GM23338 (cell line): ENCODE measurements at regions not wholly inside any gene's neighbourhood (a gene's known extent, or its start where the extent isn't known, plus 50 kb on each side); places are given as distances from the start of the nearest gene placed in this dataset.

Experiments used
- ATAC-seq: fragments of 200-7000 bp; cut with Tn5 transposase; 3 replicates; pipeline ENCODE4 v1.9.1; 2020
- DNase-seq: peaks from one replicate; pipeline ENCODE4 v3.0.0-alpha.2; 2015; ENCODE audit warnings: low spot score
- H2AFZ ChIP-seq: fragments of 200-600 bp; sonication (generic); 2 replicates; pipeline ENCODE4 v1.8.0; 2016; ENCODE audit warnings: antibody characterized with exemption, mild to moderate bottlenecking, moderate library complexity
- H3F3A ChIP-seq: fragments of 200-600 bp; sonication (generic); replicated peaks from 2 replicates; pipeline ENCODE4 v1.8.0; 2017; ENCODE audit warnings: antibody characterized with exemption, mixed run types, low read depth
- H3K27ac ChIP-seq: fragments of 200-600 bp; sonication (generic); 2 replicates; pipeline ENCODE4 v1.6.1; 2016; ENCODE audit warnings: low read depth
- H3K27me3 ChIP-seq: fragments of 200-600 bp; sonication (generic); 2 replicates; pipeline ENCODE4 v1.8.0; 2016; ENCODE audit warnings: mild to moderate bottlenecking, mixed run types, moderate library complexity; ENCODE audit not compliant: insufficient read depth
- H3K36me3 ChIP-seq: fragments of 200-600 bp; sonication (generic); 2 replicates; pipeline ENCODE4 v1.8.0; 2016; ENCODE audit warnings: mild to moderate bottlenecking; ENCODE audit not compliant: insufficient read depth
- H3K4me1 ChIP-seq: fragments of 200-600 bp; sonication (generic); 2 replicates; pipeline ENCODE4 v1.8.0; 2016; ENCODE audit warnings: mild to moderate bottlenecking, moderate library complexity; ENCODE audit not compliant: insufficient read depth
- H3K4me2 ChIP-seq: fragments of 200-600 bp; sonication (generic); 2 replicates; pipeline ENCODE4 v1.7.1; 2017; ENCODE audit warnings: mixed run types
- H3K4me3 ChIP-seq: fragments of 200-600 bp; sonication (generic); 2 replicates; pipeline ENCODE4 v1.6.1; 2016; ENCODE audit warnings: mixed run types
- H3K79me2 ChIP-seq: fragments of 200-600 bp; sonication (generic); replicated peaks from 2 replicates; pipeline ENCODE4 v1.8.0; 2017; ENCODE audit warnings: mild to moderate bottlenecking; ENCODE audit not compliant: insufficient read depth
- H3K9me2 ChIP-seq: fragments of 200-600 bp; sonication (generic); 2 replicates; pipeline ENCODE4 v1.8.0; 2017; ENCODE audit not compliant: insufficient read depth
- H4K20me1 ChIP-seq: fragments of 200-600 bp; sonication (generic); replicated peaks from 2 replicates; pipeline ENCODE4 v1.8.0; 2017; ENCODE audit warnings: mild to moderate bottlenecking; ENCODE audit not compliant: insufficient read depth
- H3K27ac Mint-ChIP-seq: 2 replicates; pipeline ENCODE4 v1.8.0; 2020; ENCODE audit warnings: inconsistent platforms, mild to moderate bottlenecking, moderate library complexity, mixed read lengths
- H3K27me3 Mint-ChIP-seq: 3 replicates; pipeline ENCODE4 v1.8.0; 2022; ENCODE audit warnings: low read depth, mild to moderate bottlenecking, moderate library complexity, mixed read lengths, inconsistent platforms; ENCODE audit not compliant: insufficient read depth, poor library complexity
- H3K36me3 Mint-ChIP-seq: 3 replicates; pipeline ENCODE4 v1.8.0; 2021; ENCODE audit warnings: low read depth, mild to moderate bottlenecking, inconsistent platforms, moderate library complexity, mixed read lengths
- H3K4me1 Mint-ChIP-seq: 3 replicates; pipeline ENCODE4 v1.8.0; 2020; ENCODE audit warnings: mild to moderate bottlenecking, inconsistent platforms, mixed read lengths
- H3K4me3 Mint-ChIP-seq: 3 replicates; pipeline ENCODE4 v1.8.0; 2021; ENCODE audit warnings: moderate library complexity, mild to moderate bottlenecking, inconsistent platforms, mixed read lengths
- H3K9me3 Mint-ChIP-seq: 3 replicates; pipeline ENCODE4 v1.8.0; 2020; ENCODE audit warnings: moderate library complexity, mild to moderate bottlenecking, inconsistent platforms, mixed read lengths
- CREB1 ChIP-seq: fragments of 250-450 bp; sonication (Bioruptor Pico); IDR thresholded peaks from 2 replicates; pipeline ENCODE4 v1.5.0; 2020; ENCODE audit warnings: low read depth, mild to moderate bottlenecking, moderate library complexity
- EZH2 ChIP-seq: fragments of 200-600 bp; sonication (generic); IDR thresholded peaks from one replicate; pipeline ENCODE4 v1.8.0; 2017; ENCODE audit warnings: antibody characterized with exemption, mild to moderate bottlenecking, low read depth; ENCODE audit not compliant: unreplicated experiment
- EZH2phosphoT487 ChIP-seq: fragments of 200-600 bp; sonication (generic); IDR thresholded peaks from one replicate; pipeline ENCODE4 v1.8.1; 2018; ENCODE audit warnings: antibody characterized with exemption; ENCODE audit not compliant: unreplicated experiment
- JUNB ChIP-seq: IDR thresholded peaks from one replicate; pipeline ENCODE4 v1.6.1; 2016; ENCODE audit warnings: antibody characterized with exemption; ENCODE audit not compliant: unreplicated experiment
- NANOG ChIP-seq: IDR thresholded peaks from 2 replicates; pipeline ENCODE4 v1.6.1; 2016; ENCODE audit warnings: antibody characterized with exemption, borderline replicate concordance
- POLR2AphosphoS5 ChIP-seq: IDR thresholded peaks from 2 replicates; pipeline ENCODE4 v1.6.1; 2016; ENCODE audit warnings: antibody characterized with exemption, low read depth
- STAT1 ChIP-seq: IDR thresholded peaks from one replicate; pipeline ENCODE4 v1.6.1; 2016; ENCODE audit warnings: antibody characterized with exemption; ENCODE audit not compliant: unreplicated experiment
- ZNF114 ChIP-seq: fragments of 250-450 bp; sonication (Bioruptor Pico); IDR thresholded peaks from 2 replicates; pipeline ENCODE4 v1.5.0; 2020; ENCODE audit warnings: mild to moderate bottlenecking, moderate library complexity
- ZNF331 ChIP-seq: fragments of 250-450 bp; sonication (Bioruptor Pico); IDR thresholded peaks from 2 replicates; pipeline ENCODE4 v1.5.0; 2020; ENCODE audit warnings: low read depth, mild to moderate bottlenecking, moderate library complexity
- TF ChIP-seq, protein P1 (sequence below): IDR thresholded peaks from 2 replicates; pipeline ENCODE4 v1.6.1; 2016; ENCODE audit warnings: antibody characterized with exemption
- TF ChIP-seq, protein P2 (sequence below), 2 experiments: fragments of 200-600 bp in 1 of 2; sonication (generic) in 1 of 2; conservative IDR thresholded peaks; 2 replicates each; pipeline versions ENCODE4 v1.5.1 to v1.6.1; 2016 to 2017; ENCODE audit warnings: antibody characterized with exemption in 2 of 2, low read depth in 2 of 2, mild to moderate bottlenecking in 2 of 2, moderate library complexity in 1 of 2

GRCh38 chr1:185526344-185527307 is 207.6 kb upstream of the HMCN1 start (continued):
- TF ChIP-seq, protein P1, sequence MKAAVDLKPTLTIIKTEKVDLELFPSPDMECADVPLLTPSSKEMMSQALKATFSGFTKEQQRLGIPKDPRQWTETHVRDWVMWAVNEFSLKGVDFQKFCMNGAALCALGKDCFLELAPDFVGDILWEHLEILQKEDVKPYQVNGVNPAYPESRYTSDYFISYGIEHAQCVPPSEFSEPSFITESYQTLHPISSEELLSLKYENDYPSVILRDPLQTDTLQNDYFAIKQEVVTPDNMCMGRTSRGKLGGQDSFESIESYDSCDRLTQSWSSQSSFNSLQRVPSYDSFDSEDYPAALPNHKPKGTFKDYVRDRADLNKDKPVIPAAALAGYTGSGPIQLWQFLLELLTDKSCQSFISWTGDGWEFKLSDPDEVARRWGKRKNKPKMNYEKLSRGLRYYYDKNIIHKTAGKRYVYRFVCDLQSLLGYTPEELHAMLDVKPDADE, result no peak
- no peak for TF ChIP-seq POLR2AphosphoS5
- no peak for TF ChIP-seq NANOG
- no peak for TF ChIP-seq EZH2phosphoT487
- TF ChIP-seq, protein P2, sequence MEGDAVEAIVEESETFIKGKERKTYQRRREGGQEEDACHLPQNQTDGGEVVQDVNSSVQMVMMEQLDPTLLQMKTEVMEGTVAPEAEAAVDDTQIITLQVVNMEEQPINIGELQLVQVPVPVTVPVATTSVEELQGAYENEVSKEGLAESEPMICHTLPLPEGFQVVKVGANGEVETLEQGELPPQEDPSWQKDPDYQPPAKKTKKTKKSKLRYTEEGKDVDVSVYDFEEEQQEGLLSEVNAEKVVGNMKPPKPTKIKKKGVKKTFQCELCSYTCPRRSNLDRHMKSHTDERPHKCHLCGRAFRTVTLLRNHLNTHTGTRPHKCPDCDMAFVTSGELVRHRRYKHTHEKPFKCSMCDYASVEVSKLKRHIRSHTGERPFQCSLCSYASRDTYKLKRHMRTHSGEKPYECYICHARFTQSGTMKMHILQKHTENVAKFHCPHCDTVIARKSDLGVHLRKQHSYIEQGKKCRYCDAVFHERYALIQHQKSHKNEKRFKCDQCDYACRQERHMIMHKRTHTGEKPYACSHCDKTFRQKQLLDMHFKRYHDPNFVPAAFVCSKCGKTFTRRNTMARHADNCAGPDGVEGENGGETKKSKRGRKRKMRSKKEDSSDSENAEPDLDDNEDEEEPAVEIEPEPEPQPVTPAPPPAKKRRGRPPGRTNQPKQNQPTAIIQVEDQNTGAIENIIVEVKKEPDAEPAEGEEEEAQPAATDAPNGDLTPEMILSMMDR (conservative IDR thresholded peaks at IDR 0.05; ENCODE audit: low read depth in 2 of 2), result no peak

DNA sequence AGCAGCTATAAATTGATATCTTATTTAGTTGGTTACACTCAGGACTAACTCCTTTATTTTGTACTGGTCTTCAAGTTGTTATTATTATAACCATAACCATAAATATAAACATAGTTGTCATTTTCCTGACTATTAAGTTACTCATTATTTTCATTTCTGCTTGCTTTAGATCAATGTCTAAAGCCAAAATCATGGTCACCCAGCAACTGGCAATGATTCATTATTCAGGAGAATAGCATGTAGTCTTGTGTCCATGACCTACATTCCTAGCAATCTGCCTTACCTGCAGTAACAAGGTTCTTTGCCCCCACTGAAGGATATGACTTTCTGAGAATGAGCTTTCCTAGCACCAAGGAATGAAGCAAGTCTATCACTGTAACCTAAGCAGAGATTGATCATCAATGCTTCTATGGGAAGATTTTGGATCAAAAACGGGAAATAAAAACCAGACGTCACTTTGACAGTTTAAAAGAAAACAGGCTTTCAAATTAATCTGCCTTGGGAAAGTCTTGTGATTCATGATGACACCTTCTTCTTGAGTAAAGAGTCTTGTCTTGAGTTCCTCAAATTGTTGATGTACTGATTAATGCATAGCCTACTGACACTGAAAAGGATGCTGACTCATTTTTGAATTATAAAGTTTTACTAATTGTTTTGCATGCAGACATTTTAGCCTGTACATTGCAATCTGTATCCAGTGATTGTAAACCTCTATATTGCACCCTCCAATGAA is 203.3 kb upstream of the IVNS1ABP start:
- Mint-ChIP-seq H3K27me3 (peaks cover 3% of the 10 kb centered on the region), H3K4me3 (no peak overlapping the region), H3K9me3 (peaks cover 68% of the 10 kb centered on the region), H3K4me1 (no peaks in the 10 kb centered on the region), H3K36me3 (peaks cover 51% of the 10 kb centered on the region), H3K27ac (no peak overlapping the region)
- Histone ChIP-seq H3K36me3 (peaks cover 15% of the 10 kb centered on the region; the same call in 1 of the 2 replicates), H3K4me2 (no peak overlapping the region), H3K4me3 (no peak overlapping the region), H3F3A (no peaks in the 10 kb centered on the region), H2AFZ (no peak overlapping the region), H3K9me2 (peaks cover 2% of the 10 kb centered on the region; the same call in 1 of the 2 replicates), H3K27ac (no peak overlapping the region), H3K27me3 (no peaks in the 10 kb centered on the region), H3K79me2 (no peaks in the 10 kb centered on the region), H3K4me1 (no peaks in the 10 kb centered on the region), H4K20me1 (no peaks in the 10 kb centered on the region)
- ATAC-seq (no peak), DNase-seq (no peak)
- TF ChIP-seq STAT1, result no peak
- TF ChIP-seq ZNF114, result no peak
- TF ChIP-seq EZH2, result no peak
- TF ChIP-seq NANOG, result no peak
- TF ChIP-seq, protein P2 (conservative IDR thresholded peaks at IDR 0.05; ENCODE audit: low read depth in 2 of 2), result no peak
- no peak for TF ChIP-seq JUNB
- TF ChIP-seq CREB1 (CRISPR knock-in tag), result no peak
- TF ChIP-seq ZNF331 (CRISPR knock-in tag), result no peak
- no peak for TF ChIP-seq EZH2phosphoT487
- TF ChIP-seq, protein P1, result no peak
